ENCODE measurements at regions not wholly inside any gene's neighbourhood (a gene's known extent, or its start where the extent isn't known, plus 50 kb on each side); places are given as distances from the start of the nearest gene placed in this dataset.
A peak's percentile ranks its signal among the peaks of the same experiment; 100 is the strongest.

GRCh38 chr3:24646790-24647189 is 152.1 kb upstream of the THRB start:
- DNase-seq = no peak

- DNase-seq = no peak
Measured at GRCh38 chr3:24648063-24648462, 153.4 kb upstream of the THRB start.

- no peak for DNase-seq
Measured at GRCh38 chr3:24650839-24651238, 156.2 kb upstream of the THRB start.

DNA sequence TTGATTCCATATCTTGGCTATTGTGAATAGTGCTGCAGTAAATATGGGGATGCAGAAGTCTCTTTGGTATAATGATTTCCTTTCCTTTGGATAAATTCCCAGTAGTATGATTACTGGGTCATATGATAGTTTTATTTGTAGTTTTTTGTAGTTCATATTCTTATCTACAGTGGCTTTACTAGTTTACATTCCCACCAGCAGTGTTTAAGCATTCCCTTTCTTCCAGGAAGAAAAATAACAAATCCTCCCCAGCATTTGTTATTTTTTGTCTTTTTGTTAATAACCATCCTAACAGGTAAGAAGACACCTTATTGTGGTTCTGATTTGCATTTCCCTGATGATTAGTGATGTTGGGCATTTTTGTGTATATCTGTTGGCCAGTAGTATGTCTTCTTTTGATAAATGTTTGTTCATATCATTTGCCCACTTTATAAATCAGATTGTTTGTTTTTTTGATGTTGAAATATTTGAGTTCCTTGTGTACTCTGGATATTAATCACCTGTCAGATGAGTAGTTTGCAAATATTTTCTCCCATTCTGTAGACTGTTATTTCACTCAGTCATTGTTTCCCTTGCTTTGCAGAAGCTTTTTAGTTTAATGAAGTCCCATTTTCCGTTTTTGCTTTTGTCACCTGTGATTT is 163.3 kb upstream of the THRB start:
- DNase-seq = no peak

GRCh38 chr3:24661175-24661584 is 166.5 kb upstream of the THRB start:
- no peak for DNase-seq

DNA sequence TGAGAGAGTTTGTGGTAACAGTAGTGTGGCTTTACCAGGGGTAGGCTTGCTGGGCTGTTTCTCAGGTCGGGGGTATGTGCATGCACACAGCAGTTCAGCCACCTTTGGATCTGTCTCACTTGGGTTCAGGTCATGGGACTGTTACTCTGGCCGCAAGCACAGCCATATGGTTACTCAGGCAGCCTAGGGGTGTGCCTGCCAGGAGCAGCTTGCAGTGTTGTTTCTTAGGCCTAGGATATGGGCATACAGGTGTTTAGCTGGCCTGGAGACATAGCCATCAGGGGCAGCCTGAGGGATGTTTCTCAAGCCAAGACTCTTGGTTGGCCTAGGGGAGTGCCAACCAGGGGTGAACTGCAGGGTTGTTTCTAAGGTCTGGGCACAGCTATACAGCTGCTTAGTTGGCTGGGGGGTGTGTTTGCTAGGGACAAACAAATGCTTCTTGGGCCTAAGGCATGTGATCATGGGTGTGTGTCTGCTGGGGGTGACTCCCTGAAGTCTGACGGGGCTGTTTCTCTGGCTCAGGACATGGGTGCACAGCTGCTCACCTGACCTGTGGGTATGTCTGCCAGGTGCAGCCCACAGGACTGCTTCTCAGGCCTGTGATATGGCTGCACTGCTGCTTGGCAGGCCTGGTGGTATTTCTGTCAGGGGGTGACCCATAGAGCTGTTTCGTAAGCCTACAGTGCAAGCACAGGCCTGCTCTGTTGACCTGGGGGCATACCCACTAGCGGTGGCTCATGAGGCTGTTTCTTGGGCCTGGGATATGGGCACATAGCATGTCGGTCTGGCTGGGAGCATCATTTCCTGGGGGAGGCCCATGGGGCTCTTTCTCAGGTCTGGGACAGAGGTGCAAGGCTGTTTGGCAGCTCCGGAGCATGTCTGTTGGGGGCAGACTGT is 168.0 kb upstream of the THRB start:
- DNase-seq = no peak

- no peak for DNase-seq
Measured at GRCh38 chr3:24663406-24663805, 168.8 kb upstream of the THRB start.

- no peak for DNase-seq
Measured at GRCh38 chr3:24668039-24668438, 173.4 kb upstream of the THRB start.

DNA sequence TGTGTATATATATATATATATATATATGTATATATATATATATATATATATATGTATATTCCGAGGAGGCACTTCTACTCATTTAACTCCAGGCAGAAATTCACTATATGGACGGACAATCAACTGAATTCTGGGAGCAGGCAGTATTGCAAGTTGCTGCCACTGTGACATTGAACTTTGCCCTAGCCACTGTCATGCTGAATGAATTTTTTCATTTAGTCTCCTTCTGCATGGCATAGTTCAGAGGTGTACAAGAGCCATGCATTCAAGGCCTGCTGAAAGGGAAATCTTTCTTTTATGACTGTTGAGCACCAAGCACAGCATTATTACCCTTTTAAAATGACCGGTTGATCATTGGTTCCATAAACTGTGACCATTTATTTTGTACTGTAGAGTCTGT is 176.2 kb upstream of the THRB start:
- no peak for DNase-seq

DNA sequence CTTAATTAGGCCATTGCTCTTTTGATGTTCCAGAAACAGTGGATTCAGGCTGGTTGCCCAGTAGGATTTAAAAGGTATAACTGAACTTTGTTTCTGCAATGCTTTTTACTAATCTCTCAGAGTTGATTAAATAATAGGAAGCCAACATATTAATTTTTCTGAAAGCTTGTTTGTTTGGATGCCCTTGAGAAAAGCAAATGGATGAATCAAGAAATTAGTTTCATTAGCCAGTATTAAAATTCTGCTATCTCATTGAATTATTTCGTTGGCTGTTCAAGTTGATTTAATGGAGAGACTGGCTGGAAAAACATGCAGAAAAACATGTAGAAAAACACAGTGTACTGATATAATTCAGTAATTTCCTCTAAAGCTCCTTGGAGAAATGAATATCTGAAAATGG is 178.9 kb upstream of the THRB start:
- DNase-seq = no peak

- DNase-seq = no peak
Measured at GRCh38 chr3:24674261-24674660, 179.6 kb upstream of the THRB start.

DNA sequence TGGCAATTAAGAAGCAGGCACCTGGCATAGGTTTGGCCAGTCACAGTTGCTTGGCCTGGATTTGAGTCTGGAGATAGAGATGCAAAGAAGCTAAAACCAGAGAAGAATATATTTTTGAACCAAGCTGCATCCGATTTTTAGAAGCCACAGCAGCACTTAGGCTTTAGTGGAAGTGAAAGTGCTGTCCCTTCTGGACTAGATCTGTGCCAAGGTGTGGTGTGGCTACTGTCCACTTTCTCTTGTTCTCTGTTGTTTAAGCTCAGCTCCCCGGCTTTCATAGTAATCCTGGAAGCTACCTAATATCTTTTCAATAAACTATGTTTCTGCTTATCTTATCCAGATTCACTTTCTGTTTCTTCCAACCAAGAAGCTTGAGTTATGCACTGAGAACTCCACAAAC is 183.4 kb upstream of the THRB start:
- DNase-seq = no peak

GRCh38 chr3:24678421-24678865 is 183.8 kb upstream of the THRB start:
- DNase-seq = no peak

DNA sequence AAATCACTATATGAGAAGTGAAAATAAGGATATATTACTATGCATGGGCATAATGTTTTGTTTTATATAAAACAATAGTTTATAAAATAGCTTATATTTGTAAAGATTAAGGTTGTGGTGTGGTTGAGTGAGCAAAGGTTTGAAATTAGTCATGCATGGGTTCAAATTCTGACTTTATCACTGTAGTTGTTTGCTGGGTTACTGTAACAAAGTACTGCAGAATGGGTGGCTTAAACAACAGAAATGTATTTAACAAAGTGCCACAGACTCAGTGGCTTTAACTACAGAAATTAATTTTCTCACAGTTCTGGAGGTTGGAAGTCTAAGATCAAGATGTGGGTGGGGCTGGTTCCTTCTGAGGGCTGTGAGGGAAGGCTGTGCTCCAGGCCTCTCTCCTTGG is 184.8 kb upstream of the THRB start:
- DNase-seq = no peak

- no peak for DNase-seq
Measured at GRCh38 chr3:24680214-24680967, 185.7 kb upstream of the THRB start.

DNA sequence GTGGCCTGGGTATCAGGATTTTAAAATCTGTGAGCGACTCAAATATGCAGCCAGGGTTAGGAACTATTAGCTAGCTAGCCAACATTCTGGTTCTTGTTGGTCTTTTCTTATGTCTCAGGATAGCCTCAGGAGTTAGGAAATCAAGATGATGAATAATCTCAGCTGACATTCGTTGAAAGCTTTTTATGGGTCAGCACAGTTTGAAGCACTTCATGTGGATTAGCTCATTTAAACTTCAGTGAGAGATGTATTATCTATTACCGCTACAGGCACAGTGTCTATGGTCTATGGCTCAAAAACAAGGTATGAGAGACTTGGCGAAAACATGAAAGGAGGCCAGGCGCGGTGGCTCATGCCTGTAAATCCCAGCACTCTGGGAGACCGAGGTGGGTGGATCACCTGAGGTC is 187.5 kb upstream of the THRB start:
- DNase-seq = no peak

DNA sequence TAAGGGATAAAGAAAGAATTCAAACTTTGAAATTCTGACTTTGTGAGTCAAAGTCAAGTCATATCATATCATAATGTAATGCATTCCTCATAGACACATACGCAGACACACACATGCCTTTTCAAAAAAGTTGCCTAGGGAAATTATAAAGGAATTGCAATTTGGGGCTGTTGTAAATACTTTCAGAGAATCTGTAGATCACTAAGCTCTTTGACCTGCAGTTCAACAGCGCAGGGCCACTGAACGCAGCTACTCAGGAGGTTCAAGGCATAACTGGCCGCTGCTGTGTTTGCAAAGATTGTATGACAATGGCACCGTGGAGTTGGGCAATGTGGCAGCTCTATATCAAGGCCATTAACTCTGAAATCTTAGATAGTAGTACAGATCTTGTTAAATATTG is 188.4 kb upstream of the THRB start:
- no peak for DNase-seq

GRCh38 chr3:24683633-24684384 is 189.2 kb upstream of the THRB start:
- DNase-seq = peak; percentile 44

GRCh38 chr3:24684506-24685023 is 189.9 kb upstream of the THRB start:
- DNase-seq = no peak

- no peak for DNase-seq
Measured at GRCh38 chr3:24686808-24687207, 192.2 kb upstream of the THRB start.

DNA sequence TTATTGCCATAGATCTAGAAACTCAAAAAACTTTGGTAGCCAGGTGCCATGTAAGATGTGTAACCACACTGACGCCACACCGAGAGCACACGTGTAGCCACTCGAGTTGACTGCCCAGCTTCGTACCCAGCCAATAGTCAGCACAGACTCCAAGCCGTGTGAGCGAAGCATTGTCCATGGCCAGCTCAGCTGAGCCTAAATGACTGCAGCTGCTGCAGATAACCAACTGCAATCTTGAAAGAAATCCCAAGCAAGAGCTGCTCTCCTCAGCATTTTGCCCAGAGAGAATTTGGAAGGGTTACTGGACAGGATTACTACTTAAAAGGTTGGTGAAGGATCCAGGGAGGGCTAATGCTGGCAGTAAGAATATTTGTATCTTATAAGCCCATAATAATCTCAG is 193.0 kb upstream of the THRB start:
- DNase-seq = no peak

DNA sequence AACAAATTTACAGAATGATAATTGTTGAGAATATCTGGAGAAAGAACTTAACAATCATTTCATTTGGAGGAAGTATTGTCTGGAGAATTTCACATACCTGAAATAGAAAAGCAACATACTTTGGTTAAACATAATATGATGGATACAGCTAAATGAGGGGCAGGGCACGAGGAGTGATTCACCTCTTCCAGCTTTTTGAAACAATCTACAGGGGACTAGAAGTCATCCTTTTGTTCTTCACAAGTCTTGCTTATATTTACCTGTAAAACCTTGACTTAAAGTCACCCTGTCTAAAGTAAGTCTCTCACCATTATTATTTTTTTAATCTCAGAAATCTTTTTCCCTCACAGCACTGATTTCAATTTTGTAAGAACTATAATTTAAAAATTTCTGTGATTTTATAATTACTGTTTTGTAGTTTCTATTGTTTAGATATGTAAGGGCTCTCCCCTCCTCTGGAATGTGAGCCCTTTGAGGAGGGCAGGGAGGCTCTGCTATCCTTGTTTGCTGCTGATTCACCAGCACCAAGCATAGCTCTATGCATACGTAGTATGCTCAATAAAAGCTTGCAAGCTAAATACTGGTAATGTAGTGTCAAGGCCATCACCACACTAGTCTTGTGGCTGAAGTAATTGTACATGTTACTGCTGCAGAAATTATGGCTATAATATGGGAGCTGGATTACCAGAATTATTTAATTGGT is 193.9 kb upstream of the THRB start:
- no peak for DNase-seq
